Activated CD4-positive, alpha-beta T cell treated with anti-CD3 and anti-CD28 coated beads for 4 hours (primary cell): ENCODE measurements at regions not wholly inside any gene's neighbourhood (a gene's known extent, or its start where the extent isn't known, plus 50 kb on each side); places are given as distances from the start of the nearest gene placed in this dataset.
"Not testable (repeated sequence)": the region's sequence is repeated elsewhere in the genome, so short reads cannot be mapped to it uniquely, and the experiment has no call there.

Source experiments
- DNase-seq, 2 donors: peaks; one replicate each; pipeline ENCODE4 v3.0.0-alpha.2; 2020

DNA sequence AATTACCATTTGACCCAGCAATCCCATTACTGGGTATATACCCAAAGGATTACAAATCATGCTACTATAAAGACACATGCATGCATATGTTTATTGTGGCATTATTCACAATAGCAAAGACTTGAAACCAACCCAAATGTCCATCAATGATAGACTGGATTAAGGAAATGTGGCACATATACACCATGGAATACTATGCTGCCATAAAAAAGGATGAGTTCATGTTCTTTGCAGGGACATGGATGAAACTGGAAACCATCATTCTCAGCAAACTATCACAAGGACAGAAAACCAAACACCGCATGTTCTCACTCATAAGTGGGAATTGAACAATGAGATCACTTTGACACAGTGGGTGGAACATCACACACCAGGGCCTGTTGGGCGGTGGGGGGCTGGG is 83.9 kb upstream of the MAP3K1 start:
- not testable (repeated sequence) for DNase-seq

- no peak for DNase-seq
Measured at GRCh38 chr5:56729488-56729887, 85.9 kb upstream of the MAP3K1 start.

DNA sequence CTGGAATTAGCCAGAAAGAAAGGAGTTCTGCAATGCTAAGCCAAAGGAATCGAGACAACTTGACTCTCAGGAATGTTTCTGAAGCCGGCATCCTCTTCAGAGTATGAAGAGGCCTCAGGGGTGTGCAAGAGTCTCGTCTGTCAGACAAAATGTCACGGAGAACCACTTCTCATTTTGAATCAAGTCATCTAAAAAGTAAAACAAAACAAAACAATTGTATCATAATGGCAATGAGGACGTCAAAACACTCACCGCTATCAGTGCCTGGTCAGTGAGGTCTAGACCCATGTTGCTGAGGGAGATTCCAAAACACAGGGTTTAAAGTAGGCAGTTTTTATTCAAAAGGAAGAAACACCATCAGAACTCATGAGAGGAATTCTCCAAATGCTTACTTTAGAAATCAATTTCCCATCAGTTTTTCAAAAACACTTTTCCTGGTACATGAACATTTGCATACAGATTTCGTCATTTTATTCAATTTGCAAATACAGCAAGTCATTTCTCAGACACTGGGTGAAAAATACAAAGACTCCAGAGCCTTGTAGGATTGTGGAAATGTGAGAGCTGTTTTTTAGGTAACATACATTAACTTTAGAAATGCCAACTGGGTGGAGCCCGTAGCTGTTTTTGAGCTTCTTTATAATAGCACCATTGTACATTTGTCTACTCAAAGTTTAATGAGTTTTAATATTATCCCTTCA is 89.5 kb upstream of the MAP3K1 start:
- DNase-seq, result no peak

GRCh38 chr5:56724857-56725256 is 90.5 kb upstream of the MAP3K1 start:
- DNase-seq, result not testable (repeated sequence)

GRCh38 chr5:56722317-56722716 is 93.0 kb upstream of the MAP3K1 start:
- no peak for DNase-seq

DNA sequence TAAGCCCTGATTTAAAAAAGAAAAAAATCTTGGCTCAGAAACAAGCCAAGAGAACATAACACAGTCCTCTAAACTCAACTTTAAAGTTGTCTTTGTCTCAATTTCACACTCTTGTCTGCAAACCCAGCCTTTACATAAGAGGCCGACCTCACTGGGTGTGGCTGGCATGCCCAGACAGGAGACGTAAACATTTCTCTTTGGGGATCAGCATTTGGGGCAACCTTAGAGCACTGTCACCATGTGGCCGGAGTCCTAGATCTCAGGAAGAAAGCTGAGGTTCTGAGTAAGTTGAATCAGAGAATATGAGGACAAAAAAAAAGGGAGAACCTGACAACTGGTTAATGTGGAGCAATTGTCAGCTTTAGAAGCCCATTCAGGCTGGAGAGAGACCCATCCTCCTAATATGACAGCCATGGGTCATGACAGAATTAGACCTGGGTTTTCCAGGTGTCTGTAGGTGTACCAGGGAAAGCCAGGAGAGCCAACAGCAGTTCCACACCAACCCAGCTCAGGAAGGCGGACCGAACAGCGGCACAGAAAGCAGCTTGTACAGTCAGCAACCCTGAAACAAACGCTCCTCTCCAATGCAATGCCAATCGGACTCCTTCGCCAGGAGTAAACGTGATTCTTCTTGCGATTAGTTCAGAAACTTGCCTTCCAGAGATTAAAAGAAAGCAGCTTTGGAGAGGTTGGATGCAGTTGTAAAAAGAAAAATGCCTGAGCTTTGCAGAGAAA is 97.9 kb upstream of the MAP3K1 start:
- DNase-seq, result no peak

GRCh38 chr5:56715986-56716385 is 99.4 kb upstream of the MAP3K1 start:
- DNase-seq, result no peak

GRCh38 chr5:56712895-56713591 is 102.3 kb upstream of the MAP3K1 start:
- no peak for DNase-seq

- DNase-seq, result no peak
Measured at GRCh38 chr5:56710826-56711590, 104.3 kb upstream of the MAP3K1 start.

- no peak for DNase-seq
Measured at GRCh38 chr5:56706504-56706903, 108.8 kb upstream of the MAP3K1 start.

GRCh38 chr5:56705217-56705616 is 110.1 kb upstream of the MAP3K1 start:
- no peak for DNase-seq

DNA sequence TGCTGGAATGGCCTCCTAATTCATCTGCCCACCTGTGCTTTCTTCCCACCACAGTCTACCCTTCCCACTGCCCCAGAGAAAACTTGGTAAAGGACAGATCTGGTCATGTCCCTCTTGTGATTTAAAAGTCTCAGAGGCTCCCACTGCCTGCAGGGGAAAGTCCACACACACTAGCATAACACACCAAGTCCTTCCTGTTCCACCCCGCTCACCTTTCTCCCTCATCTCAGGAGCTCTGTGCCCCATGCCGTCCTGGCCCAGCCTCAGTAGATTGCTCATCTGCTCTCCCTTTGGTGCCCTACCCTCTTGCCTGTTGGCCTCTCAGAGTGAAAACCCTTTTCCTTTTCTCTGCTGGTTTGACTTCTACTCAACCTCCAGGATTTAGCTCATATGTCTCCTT is 111.4 kb upstream of the MAP3K1 start:
- DNase-seq, result no peak

GRCh38 chr5:56700711-56701110 is 114.6 kb upstream of the MAP3K1 start:
- no peak for DNase-seq

GRCh38 chr5:56699538-56699937 is 115.8 kb upstream of the MAP3K1 start:
- no peak for DNase-seq

DNA sequence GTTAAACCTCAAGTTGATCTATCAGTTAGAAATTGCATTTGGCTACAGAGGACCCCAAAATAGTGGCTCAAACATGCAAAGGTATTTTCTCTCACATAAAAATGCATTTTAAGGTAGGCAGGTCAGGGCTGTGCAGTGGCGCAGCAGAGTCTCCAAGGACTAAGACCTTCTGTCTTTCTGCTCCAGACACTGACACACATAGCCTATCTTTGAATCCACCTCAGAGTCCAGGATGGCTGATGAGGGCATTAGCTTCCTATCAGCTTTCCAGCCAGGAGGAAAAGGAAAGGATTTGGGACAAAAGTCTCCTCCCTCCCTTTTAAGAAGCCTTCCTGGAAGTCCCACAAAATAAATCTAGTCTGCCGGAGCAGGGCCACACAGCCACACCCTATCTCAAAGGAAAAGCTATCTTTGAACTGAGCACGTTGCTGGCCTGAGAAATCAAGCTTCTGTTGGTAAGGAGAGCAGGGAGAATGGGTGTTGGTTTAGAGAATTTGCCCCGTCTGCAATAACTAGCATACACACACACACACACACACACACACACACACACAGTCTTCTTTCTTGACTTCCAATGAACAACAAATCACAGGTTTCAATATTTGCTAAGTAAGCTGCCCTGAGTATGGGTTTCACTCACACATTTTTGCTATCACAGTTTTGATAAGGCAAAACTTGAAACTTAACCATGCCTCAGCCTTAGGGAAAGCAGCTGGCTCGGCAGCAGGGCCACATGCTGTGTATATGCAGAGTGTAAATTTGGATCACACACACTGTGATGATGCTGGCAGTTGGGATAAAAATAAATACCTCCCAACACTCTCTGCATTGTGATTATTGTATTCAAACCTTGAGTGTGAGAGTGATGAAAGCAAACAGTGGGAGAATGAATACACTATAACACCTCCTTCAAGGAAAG is 116.6 kb upstream of the MAP3K1 start:
- no peak for DNase-seq

GRCh38 chr5:56696900-56697299 is 118.4 kb upstream of the MAP3K1 start:
- DNase-seq, result peak in 1 of 2 donors; percentile 46

DNA sequence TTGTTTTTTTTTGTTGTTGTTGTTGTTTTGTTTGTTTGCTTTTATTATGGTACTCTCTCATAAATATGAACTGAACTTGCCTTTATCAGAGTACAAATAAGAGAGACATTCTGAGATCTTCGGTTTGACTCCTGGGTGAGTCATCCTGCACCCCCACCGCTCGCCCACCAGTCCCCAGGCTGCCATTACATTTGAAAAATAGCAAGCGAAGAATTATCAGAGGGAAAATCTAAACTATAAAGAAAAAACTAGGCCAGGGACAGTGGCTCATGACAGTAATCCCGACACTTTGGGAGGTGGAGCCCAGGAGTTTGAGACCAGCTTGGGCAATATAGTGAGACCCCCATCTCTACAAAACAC is 122.1 kb upstream of the MAP3K1 start:
- DNase-seq, result peak; percentile 55 to 63

DNA sequence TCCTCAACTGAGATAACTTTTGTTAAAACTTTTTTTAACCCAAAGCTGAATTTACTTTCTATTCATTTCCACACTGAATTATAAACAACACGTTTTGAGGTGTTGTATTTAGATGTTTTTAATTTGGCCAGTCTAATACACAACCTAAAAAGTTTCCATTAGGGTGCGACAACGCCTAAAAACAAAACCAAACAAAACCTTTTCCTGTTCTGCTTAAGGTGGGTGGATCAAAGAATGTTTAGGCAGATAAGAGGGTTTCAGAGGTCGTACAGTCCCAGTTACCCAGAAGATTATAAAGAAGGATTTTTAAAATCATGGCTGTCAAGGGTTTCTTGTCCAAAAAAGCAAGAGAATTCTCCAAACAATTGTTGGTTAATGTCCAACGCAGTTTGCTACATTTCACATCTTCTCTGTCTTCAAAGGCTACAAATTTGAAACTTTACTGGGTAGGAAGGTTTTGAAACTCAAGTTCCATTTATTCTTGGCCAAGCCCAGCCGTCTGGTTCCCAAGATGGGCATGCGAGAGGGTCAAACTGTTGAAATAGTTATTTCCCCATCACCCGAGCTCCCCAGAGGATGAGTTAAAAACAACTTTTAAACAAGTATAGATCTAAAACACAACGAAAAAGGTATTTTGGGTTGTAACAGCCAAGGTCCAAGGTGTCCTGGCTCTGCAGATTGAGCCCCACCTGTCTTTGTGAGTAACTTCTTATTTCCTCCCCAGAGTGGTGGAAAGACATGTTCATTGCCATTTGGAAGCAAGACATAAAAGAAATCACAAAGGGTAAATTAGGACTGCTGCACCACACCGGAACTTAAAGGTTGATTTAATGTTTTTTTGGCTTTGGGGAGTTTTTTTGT is 122.8 kb upstream of the MAP3K1 start:
- DNase-seq, result no peak

DNA sequence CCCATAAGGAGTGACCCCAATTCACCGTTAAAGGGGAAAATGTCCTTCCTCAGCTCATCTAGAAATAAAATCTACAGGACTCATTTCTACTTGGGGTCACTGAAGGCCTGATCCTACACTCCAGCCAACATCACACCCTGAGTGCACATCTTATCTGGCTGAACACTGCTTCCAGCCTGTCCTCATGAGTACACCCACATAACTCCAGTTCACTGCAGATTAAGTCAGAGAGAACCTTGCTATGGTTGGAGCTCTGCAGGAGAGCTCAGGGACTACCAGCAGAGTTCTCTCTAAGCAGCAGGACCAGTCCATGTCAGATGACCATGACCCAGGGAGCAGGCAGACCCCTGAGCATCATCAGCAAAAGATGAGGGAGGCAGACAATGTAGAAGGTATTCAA is 126.9 kb upstream of the MAP3K1 start:
- DNase-seq, result no peak

DNA sequence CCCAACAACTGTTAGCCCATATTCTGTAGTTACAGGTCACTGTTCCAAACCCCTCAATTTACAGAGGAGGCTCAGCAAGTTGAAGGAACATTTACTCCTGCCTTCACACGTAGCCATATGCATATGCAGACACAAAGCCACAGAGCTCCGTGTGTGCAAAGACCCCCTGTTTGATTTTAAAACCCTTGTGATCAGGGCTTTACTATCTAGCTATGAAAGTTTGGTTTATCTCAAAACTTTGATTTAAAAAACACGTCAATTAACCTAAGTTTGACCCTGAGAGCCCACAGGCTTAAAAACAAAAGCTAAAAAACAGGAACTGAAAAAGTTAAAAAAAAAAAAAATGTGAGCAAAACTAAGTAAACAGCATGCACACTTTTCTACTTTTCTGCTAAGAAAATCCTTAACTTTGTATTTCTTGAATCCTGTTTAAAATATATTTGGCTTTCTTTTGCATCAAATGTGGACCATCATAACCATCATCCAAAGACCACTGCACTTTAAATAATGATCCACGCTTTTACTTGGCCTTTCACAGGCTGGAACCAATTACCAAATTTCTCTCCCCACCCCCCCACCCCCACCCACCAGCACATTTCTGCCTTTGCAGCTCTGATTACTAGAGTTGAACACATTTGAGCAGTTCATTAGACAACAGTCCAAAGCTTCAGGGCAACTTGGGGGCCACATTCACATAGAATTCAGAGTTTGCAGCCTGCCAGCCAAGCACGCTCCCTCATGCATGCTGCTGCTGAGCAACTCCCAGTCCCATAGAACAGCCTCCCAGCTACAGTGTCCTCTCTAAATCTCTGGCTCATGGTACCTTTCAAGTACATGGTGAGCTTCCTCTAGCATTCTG is 128.8 kb upstream of the MAP3K1 start:
- DNase-seq, result no peak
